GM23248 (cell line): ENCODE measurements at regions not wholly inside any gene's neighbourhood (a gene's known extent, or its start where the extent isn't known, plus 50 kb on each side); places are given as distances from the start of the nearest gene placed in this dataset.

Experiments used
- EZH2 ChIP-seq: fragments of 200-600 bp; sonication (generic); IDR thresholded peaks from 2 replicates; pipeline ENCODE4 v1.6.1; 2018; ENCODE audit warnings: antibody characterized with exemption, mild to moderate bottlenecking; ENCODE audit not compliant: insufficient read depth, poor library complexity, severe bottlenecking
- EZH2phosphoT487 ChIP-seq: fragments of 200-600 bp; sonication (generic); IDR thresholded peaks from 2 replicates; pipeline ENCODE4 v1.6.1; 2018; ENCODE audit warnings: antibody characterized with exemption, moderate library complexity, mild to moderate bottlenecking, low read depth; ENCODE audit not compliant: insufficient read depth

GRCh38 chr10:85152911-85153310 lies 824.5 kb downstream of the CCSER2 start:
- no peak for TF ChIP-seq EZH2
- TF ChIP-seq EZH2phosphoT487: no peak
